Astrocyte of the cerebellum (primary cell): ENCODE measurements at regions not wholly inside any gene's neighbourhood (a gene's known extent, or its start where the extent isn't known, plus 50 kb on each side); places are given as distances from the start of the nearest gene placed in this dataset.

Experiments
- DNase-seq: peaks from one replicate; pipeline ENCODE4 v3.0.0-alpha.2; 2011; ENCODE audit warnings: low read depth
- H3K4me3 ChIP-seq: 2 replicates; pipeline ENCODE4 v1.5.1; 2011; ENCODE audit warnings: mild to moderate bottlenecking, low read depth, low read length, moderate library complexity
- CTCF ChIP-seq: IDR thresholded peaks from 2 replicates; pipeline ENCODE4 v1.5.1; 2012; ENCODE audit warnings: low read length, low read depth, moderate library complexity, mild to moderate bottlenecking; ENCODE audit errors: missing control alignments
- in situ Hi-C: cut with HindIII; loops from 2 replicates; pipeline ENCODE4 v1.10.0; 2017; ENCODE audit warnings: low sequenced_read_pairs

GRCh38 chr15:25597571-25597970 is 158.7 kb upstream of the UBE3A start:
- no peak overlapping the region for H3K4me3 ChIP-seq
- no peak for DNase-seq
- no peak for TF ChIP-seq CTCF
- in situ Hi-C loops = no loop called here

GRCh38 chr15:25596644-25597562 is 158.1 kb upstream of the UBE3A start:
- no peak for TF ChIP-seq CTCF
- H3K4me3 ChIP-seq = no peak overlapping the region
- DNase-seq = no peak
- in situ Hi-C loops = no loop called here

- TF ChIP-seq CTCF = no peak
- in situ Hi-C loops = no loop called here
- no peak for DNase-seq
- H3K4me3 ChIP-seq = no peak overlapping the region
These were observed 149.0 kb upstream of the UBE3A start for GRCh38 chr15:25587616-25588340.

GRCh38 chr15:25582886-25583285 is 144.1 kb upstream of the UBE3A start:
- no peak for DNase-seq
- in situ Hi-C loops = no loop called here
- no peak for TF ChIP-seq CTCF
- H3K4me3 ChIP-seq = no peak overlapping the region

- no peak overlapping the region for H3K4me3 ChIP-seq
- no peak for DNase-seq
- in situ Hi-C loops = no loop called here
- no peak for TF ChIP-seq CTCF
These were observed 140.3 kb upstream of the UBE3A start for GRCh38 chr15:25579127-25579526.

GRCh38 chr15:25572191-25572590 is 133.4 kb upstream of the UBE3A start:
- no peak overlapping the region for H3K4me3 ChIP-seq
- no peak for DNase-seq
- TF ChIP-seq CTCF = no peak
- in situ Hi-C loops = loop anchor here (5.0 kb wide), 1 partner anchor 60 kb away; no protein-coding TSS in a partner anchor
